NCI-H1436 treated with DMSO at 0.1 percent for 48 hours (cell line): ENCODE measurements at regions not wholly inside any gene's neighbourhood (a gene's known extent, or its start where the extent isn't known, plus 50 kb on each side); places are given as distances from the start of the nearest gene placed in this dataset.
"Not testable (repeated sequence)": the region's sequence is repeated elsewhere in the genome, so short reads cannot be mapped to it uniquely, and the experiment has no call there.

Experiments used
- DNase-seq: peaks from one replicate; lab custom pipeline; 2025; lab: John Stamatoyannopoulos, UW

DNA sequence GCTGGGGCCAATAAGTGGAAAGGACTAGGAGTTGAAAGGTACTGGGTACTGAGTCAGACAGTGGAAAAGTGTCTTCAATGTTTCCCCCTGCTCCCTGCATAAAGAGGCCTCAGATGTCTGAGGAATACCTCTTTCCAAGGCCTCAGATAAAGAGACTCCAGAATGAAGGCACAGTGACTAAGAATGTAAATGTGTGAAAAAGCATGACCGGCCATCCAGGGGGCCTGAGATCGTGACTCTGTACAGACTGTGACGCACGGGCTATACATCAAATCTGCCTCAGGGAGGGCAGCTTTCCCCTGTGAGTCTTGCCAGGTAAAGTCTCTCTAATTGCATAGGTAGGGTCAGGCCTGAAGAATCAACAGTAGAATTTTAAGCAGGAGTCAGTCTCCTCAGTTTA, 1690.5 kb downstream of the KCNT2 start:
- no peak for DNase-seq

DNA sequence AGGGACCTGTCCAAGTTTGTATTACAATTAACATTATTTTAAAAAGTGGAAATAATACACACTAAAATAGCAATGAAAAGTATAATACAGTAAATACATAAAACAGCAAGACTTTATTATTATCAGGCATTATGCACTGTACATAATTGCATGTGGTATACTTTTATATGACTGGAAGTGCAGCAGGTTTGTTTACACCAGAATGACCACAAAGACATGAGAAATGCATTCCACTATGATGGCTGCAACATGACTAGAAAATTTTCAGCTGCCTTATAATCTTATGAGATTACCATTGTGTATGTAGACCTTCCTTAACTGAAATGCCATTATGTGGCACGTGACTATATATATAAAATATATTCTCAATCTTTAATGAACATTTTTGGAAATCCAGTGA, 1699.6 kb downstream of the KCNT2 start:
- no peak for DNase-seq

DNA sequence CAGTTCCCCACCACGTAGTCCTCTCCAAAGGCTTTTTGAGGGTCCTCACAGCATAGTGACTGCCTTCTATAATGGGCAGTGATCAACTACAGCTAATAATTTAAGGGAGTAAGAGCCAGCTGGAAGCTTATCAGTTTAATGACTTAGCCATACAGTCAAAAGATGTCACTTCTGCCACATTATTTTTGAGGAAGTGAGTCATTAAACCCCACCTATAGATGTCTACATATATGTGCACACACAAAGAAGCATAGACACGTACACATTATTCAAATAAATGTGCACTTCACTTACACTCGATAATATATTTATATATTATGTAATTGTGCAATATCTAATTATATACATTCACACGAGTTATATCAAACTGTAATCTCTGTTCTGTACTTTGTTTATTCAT, 1704.7 kb downstream of the KCNT2 start:
- DNase-seq = no peak

DNA sequence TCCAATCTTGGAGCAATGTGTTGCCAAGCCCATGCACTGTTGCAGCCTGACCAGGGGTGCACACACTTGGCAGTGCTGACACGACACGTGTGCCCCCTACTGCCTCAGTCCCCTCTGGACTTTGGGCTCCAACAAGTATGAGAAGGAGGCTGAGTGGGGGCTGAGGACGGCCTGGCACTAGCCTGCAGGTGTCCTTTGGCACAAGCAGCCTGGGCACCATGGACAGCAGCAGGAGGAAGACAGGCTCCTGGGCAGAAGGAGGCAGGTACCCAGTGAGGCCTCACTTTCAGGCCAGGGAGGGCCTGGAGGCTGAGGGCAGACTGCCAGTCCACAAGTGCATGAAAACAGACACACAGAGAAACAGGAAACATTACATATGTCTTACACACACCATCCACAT, 1702.9 kb upstream of the B3GALT2 start:
- DNase-seq = no peak

DNA sequence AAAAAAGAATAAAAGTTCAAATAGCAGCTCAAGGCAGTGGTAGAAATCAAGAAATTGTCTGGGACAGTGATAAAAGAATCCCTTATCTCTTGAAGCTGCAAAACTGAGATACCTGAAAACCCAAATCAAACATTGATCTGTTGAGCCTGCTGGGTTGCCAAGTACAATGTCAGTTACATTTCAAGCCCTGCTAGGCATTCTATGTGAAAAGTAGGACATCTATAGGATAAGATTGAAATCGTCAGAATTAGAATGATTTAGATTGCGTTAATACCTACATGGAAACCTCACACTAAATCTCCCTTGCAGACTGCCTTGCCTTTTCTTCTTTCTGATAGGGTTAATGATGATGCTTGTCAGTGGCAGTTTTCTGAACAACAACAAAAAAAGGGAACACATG, 1684.4 kb upstream of the B3GALT2 start:
- DNase-seq = no peak

DNA sequence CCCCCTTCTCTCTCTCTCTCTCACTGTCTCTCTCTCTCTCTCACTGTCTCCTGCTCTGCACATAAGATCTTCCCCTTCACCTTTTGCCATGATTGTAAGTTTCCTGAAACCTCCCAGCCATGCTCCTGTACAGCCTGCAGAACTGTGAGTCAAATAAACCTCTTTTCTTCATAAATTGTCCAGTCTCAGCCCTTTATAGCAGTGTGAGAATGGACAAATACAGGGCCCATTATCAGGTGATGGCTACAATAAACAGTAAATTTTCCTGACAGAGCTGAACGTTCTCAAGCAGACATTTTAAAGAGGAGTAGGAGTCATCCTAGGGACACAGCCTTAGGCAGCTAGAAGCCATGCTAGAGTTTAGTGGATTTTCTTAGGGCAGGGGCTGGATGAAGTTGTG, 1679.7 kb upstream of the B3GALT2 start:
- no peak for DNase-seq

DNA sequence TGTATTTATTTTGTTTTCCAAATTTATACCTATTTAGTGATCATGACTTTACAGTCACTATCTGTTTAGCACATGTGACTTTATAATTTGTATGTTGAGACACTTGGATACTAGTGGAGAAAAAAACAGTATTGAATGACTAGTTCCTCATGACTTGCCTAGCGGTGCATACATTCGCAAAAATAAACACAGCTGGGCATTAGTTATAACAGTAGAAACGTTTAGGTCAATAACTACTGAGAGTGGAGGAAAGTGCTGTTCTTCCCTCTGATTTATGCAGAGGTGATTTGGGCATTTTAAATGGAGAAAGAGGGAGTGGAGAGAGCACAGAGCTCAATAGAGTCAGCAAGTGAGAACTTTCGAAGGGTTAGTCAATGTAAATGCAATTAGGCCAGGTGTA, 1679.0 kb upstream of the B3GALT2 start:
- DNase-seq = no peak

DNA sequence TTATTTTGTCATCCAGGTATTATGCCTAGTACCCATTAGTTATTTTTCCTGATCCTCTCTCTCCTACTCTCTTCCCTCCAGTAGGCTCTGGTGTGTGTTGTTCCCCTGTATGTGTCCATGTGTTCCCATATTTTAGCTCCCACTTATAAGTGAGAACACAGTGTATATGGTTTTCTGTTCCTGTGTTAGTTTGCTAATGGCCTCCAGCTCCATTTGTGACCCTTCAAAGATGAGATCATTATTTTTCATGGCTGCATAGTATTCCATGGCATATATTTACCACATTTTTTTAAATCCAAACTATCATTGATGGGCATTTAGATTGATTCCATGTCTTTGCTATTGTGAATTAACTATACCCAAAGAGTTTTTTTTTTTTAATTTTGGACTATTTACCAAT, 1675.7 kb upstream of the B3GALT2 start:
- DNase-seq = no peak

DNA sequence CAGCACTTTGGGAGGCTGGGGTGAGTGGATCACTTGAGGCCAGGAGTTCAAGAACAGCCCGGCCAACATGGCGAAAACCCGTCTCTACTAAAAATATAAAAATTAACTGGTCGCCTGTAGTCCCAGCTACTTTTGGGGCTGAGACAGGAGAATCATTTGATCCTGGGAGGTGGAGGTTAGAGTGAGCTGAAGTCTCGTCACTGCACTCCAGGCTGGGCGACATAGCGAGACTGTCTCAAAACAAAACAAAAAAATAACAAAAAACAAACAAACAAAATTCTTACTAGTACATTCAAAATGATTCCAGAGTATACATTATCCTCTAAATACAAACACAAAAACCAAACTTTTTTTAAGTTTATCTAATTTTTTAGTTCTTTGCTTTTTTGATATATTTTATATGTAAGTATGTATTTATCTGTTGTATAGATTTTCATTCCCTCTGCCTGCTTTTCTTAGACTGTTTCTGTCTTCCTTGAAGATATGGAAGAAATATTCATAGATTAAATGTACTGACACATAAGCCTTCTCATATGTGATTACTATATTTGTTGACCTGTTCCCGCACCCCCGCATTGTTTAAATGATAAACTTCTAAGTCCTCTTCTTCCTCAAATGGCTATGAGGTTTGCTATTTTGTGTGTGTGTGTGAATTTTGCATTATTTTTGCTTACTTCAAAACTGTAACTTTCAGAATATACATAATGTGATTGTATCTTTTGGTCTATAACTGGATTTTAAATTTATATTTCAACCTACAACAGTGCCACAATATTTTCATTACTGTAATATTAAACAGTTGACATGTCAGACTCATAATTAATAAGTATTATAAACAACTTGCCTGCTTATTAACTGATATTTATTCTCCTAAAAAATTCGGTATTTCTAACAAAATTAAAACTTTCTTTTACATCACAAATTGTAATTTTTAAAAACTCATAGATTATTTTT, 1674.1 kb upstream of the B3GALT2 start:
- no peak for DNase-seq

DNA sequence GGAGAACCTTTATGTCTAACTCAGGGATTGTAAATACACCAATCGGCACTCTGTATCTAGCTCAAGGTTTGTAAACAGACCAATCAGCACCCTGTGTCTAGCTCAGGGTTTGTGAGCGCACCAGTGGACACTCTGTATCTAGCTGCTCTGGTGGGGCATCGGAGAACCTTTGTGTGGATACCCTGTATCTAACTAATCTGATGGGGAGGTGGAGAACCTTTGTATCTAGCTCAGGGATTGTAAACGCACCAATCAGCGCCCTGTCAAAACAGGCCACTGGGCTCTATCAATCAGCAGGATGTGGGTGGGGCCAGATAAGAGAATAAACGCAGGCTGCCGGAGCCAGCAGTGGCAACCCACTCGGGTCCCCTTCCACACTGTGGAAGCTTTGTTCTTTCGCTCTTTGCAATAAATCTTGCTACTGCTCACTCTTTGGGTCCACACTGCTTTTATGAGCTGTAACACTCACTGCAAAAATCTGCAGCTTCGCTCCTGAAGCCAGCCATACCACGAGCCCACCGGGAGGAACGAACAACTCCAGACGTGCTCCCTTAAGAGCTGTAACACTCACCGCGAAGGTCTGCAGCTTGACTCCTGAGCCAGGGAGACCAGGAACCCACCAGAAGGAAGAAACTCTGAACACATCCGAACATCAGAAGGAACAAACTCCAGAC, 1673.2 kb upstream of the B3GALT2 start:
- DNase-seq = not testable (repeated sequence)

DNA sequence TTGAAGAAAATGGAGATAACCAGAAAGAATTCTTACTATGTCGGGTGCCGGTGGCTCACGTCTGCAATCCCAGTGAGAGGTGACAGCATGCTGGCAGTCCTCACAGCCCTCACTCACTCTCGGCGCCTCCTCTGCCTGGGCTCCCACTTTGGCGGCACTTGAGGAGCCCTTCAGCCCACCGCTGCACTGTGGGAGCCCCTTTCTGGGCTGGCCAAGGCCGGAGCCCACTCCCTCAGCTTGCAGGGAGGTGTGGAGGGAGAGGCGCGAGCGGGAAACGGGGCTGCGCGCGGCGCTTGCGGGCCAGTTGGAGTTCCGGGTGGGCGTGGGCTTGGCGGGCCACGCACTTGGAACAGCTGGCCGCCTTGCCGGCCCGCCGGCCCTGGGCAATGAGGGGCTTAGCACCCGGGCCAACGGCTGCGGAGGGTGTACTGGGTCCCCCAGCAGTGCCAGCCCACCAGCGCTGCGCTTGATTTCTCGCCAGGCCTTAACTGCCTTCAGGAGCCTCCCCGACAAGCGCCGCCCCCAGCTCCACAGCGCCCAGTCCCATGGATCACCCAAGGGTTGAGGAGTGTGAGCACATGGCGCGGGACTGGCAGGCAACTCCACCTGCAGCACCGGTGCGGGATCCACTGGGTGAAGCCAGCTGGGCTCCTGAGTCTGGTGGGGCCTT, 1672.5 kb upstream of the B3GALT2 start:
- DNase-seq = not testable (repeated sequence)

DNA sequence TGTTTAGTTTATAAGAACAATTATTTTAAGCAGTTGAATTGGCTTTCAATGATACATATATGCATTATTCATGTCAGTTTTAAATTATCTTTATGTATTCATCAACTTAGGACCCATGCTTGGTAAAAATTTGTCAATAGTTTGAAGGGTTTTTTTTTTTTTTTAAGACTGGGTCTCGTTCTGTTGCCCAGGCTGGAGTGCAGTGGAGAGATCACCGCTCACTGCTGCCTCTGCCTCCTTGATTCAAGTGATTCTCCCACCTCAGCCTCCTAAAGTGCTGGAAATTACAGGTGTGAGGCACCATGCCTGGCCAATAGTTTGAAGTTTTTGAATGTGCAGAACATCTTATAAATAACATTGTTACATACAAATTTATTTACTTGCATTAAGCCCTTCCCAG, 1671.0 kb upstream of the B3GALT2 start:
- no peak for DNase-seq

DNA sequence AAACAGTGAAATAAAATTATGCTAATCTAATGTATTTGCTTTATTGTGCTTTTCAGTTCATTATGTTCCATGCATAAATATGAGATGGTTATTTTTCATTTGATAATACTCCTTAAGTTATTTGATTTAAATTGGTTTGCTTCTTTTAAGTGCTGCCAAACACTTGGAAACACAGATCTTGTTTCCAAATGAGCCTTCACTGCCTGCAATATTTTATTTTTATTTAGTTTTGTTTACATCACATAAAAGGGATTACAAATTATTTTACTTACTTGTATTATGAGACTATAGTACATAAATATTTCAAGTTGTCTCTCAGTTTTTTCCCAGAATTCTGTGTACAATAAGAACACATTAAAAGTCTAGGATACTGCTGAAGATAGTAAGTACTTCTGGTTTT, 1662.4 kb upstream of the B3GALT2 start:
- DNase-seq = no peak

DNA sequence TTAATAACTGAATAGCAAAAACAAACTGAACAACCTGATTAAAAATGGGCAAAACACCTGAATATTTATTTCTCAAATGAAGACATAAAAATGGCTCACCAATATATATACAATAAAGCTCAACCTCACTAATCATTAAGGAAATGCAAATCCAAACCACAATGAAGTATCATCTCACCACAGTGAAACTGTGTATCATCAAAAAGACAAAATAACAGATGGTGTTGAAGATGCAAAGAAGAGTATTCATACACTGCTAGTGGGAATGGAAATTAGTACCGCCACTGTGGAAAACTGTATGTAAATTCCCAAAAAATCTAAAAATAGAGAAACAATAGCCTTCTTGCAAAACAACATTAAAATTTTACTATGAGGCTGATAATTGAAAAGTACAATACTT, 1660.1 kb upstream of the B3GALT2 start:
- DNase-seq = no peak

DNA sequence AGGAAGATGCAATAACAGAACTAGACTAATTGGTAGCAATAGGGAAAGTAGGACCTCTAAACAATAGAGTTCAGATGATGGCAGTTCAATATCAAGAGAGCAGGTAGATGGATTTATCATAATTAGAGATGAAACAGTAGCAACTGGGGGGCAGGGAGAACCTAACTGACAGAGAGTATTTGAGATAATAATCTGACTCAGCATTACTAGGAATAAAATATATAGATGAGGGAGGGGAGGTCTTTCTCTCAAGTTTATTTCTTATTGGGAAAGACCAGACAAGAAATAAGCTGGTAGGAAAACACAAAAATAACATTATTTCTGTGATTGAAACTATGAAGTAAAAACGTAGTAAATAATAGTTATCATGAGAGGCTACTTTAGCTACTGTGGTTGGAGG, 1656.7 kb upstream of the B3GALT2 start:
- no peak for DNase-seq

DNA sequence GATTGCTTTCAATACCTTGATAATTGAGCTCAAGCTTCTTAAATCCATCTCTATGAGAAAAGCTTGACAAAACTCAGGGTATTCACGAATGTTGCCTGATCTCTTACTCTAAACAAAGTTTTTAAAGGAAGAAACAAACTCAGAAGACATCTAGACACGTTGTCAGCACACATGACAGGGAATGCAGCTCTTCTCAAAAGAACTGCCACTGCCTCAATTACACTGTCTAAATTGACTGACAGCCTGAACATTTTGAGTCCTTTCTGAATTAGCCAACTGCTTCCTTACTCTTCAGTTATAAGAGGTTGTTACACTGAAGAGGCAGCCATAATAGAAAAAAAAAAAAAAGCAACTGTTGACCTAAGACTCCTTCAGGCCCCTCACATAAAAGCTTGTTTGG, 1646.7 kb upstream of the B3GALT2 start:
- DNase-seq = no peak

DNA sequence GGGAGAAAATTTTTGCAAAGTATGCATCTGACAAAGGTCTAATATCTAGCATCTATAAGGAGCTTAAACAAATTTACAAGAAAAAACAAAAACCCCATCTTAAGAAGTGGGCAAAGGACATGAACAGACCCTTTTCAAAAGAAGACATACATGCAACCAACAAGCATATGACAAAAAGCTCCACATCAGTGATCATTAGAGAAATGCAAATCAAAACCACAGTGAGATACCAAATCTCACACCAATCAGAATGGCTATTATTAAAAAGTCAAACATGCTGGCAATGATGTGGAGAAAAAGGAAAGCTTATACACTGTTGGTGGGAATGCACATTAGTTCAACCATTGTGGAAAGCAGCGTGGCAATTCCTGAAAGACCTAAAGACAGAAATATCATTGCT, 1645.2 kb upstream of the B3GALT2 start:
- not testable (repeated sequence) for DNase-seq

DNA sequence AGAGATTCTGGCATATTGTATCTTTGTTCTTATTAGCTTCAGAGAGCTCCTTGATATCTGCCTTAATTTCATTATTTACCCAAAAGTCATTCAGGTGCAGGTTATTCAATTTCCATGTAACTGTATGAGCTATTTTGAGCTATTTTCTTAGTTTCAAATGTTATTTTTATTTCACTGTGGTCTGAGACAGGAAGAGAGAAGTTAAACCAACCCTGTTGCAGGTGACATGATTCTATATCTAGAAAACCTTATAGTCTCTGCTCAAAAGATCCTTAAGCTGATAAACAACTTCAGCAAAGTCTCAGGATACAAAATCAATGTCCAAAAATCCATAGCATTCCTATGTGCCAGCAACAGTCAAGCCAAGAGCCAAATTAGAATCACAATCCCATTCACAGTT, 1644.0 kb upstream of the B3GALT2 start:
- no peak for DNase-seq

DNA sequence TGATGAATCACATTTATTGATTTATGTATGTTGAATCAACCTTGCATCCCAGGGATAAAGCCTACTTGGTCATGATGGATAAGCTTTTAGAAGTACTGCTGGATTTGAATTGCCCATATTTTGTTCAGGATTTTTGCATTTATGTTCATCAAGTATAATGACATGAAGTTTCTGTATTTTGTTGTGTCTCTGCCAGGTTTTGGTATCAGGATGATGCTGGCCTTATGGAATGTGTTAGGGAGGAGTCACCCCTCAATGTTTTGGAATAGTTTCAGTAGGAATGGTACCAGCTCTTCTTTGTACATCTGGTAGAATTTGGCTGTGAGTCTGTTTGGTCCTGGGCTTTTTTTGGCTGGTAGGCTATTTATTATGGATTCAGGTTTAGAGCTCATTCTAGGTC, 1643.1 kb upstream of the B3GALT2 start:
- DNase-seq = no peak

DNA sequence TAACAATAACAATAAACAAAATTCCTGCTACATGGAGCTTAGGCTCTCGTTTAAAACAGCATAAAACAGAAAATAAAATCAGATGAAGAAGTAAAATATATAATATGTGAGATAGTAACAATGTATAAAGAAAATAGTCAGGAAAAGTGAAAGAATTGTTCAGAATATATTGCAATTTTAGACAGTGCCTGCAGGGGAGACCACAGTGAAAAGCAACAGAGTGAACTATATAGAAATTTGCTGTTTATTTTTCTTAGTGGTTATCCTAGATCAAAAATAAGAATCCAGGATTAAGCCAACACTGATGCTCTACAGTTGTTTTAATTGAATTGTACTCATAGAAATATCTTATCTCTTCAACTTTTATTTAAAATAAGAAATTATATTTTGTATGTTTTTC, 1639.0 kb upstream of the B3GALT2 start:
- no peak for DNase-seq

DNA sequence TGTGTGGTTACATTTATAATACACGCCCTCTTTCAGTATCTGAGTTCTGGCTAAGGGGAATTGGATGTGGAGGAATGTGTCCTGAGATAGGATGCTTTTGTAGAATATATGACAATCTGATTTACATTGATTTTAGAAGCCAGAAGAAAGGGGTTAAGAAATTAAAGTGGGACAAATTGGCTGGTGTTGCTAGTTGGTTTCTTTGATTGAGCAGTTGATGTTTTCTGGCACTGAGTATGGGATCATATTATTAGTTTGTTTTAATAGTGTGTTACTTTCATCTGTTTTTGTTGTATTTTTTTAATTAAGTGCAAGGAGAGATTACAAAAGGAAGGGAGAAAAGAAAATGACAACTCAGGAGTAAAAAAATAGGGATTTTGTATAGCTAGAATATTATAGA, 1634.7 kb upstream of the B3GALT2 start:
- no peak for DNase-seq

DNA sequence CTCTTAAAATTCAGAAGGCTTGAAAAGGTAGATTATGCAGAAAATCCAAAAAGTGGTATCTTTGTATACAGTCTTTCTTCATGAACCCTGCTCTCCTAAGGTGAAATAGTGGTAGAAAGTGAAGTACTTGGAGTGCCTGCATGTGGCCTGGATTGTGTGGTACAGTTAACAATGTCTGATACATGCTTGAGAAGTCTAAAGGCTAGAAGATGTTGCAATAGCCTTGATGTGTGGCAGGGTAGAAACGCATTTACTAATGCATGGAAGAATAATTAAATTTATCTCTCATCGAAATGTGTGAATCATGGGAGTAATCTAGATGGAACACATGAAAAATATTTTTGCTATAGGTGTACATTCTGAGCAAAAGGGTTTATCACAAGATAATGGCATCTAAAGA, 1632.3 kb upstream of the B3GALT2 start:
- DNase-seq = no peak

DNA sequence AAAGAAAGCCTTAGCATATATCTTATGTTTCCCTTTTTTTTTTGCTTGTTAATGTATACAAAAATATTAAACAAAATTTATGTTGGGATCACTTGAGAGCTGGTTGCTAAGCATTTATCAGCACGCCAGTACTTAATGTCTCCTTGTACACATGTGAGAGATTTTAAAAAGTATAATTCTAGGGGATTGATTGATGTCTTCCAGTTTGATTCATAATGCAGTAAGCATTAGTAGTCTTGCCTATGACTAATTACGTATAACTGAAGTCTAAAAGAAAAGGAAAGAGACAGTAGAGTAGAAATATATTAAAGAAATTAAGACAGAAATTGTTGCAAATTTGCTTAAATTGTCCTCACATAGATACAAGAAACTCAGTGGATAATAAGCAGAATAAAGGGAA, 1630.4 kb upstream of the B3GALT2 start:
- DNase-seq = no peak
